SK-N-SH treated with all-trans-retinoic acid at 6 μM for 48 hours (cell line): ENCODE measurements at regions not wholly inside any gene's neighbourhood (a gene's known extent, or its start where the extent isn't known, plus 50 kb on each side); places are given as distances from the start of the nearest gene placed in this dataset.
A peak's percentile ranks its signal among the peaks of the same experiment; 100 is the strongest.

ENCODE experiments used
- ATAC-seq: fragments of 200-7000 bp; cut with Tn5 transposase; 3 replicates; pipeline ENCODE4 v1.9.1; 2020; ENCODE audit warnings: mild to moderate bottlenecking, moderate library complexity
- ARNTL ChIP-seq: fragments of 450-650 bp; formaldehyde crosslinking; IDR thresholded peaks from 2 replicates; pipeline ENCODE4 v1.5.0; 2020; ENCODE audit warnings: low read depth, mild to moderate bottlenecking, moderate library complexity, borderline replicate concordance
- BACH2 ChIP-seq: fragments of 250-450 bp; sonication (Bioruptor Pico); IDR thresholded peaks from 2 replicates; pipeline ENCODE4 v1.9.0; 2021; ENCODE audit warnings: mild to moderate bottlenecking, borderline replicate concordance
- CREB5 ChIP-seq: fragments of 250-450 bp; sonication (Bioruptor Pico); IDR thresholded peaks from 2 replicates; pipeline ENCODE4 v1.5.1; 2020; ENCODE audit warnings: low read depth, mild to moderate bottlenecking, moderate library complexity
- CSDC2 ChIP-seq: fragments of 250-450 bp; sonication (Bioruptor Pico); IDR thresholded peaks from 2 replicates; pipeline ENCODE4 v1.5.0; 2020; ENCODE audit warnings: mild to moderate bottlenecking, moderate library complexity
- GLIS3 ChIP-seq: fragments of 250-450 bp; sonication (Bioruptor Pico); IDR thresholded peaks from 2 replicates; pipeline ENCODE4 v1.5.0; 2020; ENCODE audit warnings: mild to moderate bottlenecking, moderate library complexity
- ISL1 ChIP-seq: fragments of 250-450 bp; sonication (Bioruptor Pico); IDR thresholded peaks from 2 replicates; pipeline ENCODE4 v2.1.2; 2022; ENCODE audit warnings: mild to moderate bottlenecking, moderate library complexity
- RARB ChIP-seq: fragments of 250-450 bp; sonication (Bioruptor Pico); IDR thresholded peaks from 2 replicates; pipeline ENCODE4 v1.8.0; 2021; ENCODE audit warnings: mild to moderate bottlenecking, moderate library complexity
- SNAI2 ChIP-seq: fragments of 250-450 bp; sonication (Bioruptor Pico); IDR thresholded peaks from 2 replicates; pipeline ENCODE4 v1.5.0; 2020; ENCODE audit warnings: mild to moderate bottlenecking, moderate library complexity
- TCF4 ChIP-seq: fragments of 250-450 bp; sonication (Bioruptor Pico); IDR thresholded peaks from 2 replicates; pipeline ENCODE4 v1.8.0; 2021; ENCODE audit warnings: mild to moderate bottlenecking, moderate library complexity, borderline replicate concordance
- ZC3H10 ChIP-seq: fragments of 250-450 bp; sonication (Bioruptor Pico); IDR thresholded peaks from 2 replicates; pipeline ENCODE4 v1.5.1; 2021; ENCODE audit warnings: mild to moderate bottlenecking, moderate library complexity
- ZFP3 ChIP-seq: fragments of 250-450 bp; sonication (Bioruptor Pico); IDR thresholded peaks from 2 replicates; pipeline ENCODE4 v1.5.0; 2020; ENCODE audit warnings: mild to moderate bottlenecking, moderate library complexity
- ZFP30 ChIP-seq: fragments of 450-650 bp; formaldehyde crosslinking; IDR thresholded peaks from 2 replicates; pipeline ENCODE4 v1.5.0; 2022; ENCODE audit warnings: mild to moderate bottlenecking, moderate library complexity
- ZNF70 ChIP-seq: fragments of 450-650 bp; formaldehyde crosslinking; IDR thresholded peaks from 2 replicates; pipeline ENCODE4 v1.5.0; 2020; ENCODE audit warnings: mild to moderate bottlenecking, moderate library complexity
- TF ChIP-seq, protein P1 (sequence below): fragments of 250-450 bp; sonication (Bioruptor Pico); IDR thresholded peaks from 2 replicates; pipeline ENCODE4 v1.5.0; 2020; ENCODE audit warnings: mild to moderate bottlenecking, moderate library complexity

- no peak for ATAC-seq
- no peak for TF ChIP-seq RARB
- no peak for TF ChIP-seq CSDC2 (CRISPR knock-in tag)
- no peak for TF ChIP-seq ARNTL (CRISPR knock-in tag)
- no peak for TF ChIP-seq GLIS3 (CRISPR knock-in tag)
- TF ChIP-seq BACH2 (CRISPR knock-in tag): no peak
- TF ChIP-seq, protein P1, sequence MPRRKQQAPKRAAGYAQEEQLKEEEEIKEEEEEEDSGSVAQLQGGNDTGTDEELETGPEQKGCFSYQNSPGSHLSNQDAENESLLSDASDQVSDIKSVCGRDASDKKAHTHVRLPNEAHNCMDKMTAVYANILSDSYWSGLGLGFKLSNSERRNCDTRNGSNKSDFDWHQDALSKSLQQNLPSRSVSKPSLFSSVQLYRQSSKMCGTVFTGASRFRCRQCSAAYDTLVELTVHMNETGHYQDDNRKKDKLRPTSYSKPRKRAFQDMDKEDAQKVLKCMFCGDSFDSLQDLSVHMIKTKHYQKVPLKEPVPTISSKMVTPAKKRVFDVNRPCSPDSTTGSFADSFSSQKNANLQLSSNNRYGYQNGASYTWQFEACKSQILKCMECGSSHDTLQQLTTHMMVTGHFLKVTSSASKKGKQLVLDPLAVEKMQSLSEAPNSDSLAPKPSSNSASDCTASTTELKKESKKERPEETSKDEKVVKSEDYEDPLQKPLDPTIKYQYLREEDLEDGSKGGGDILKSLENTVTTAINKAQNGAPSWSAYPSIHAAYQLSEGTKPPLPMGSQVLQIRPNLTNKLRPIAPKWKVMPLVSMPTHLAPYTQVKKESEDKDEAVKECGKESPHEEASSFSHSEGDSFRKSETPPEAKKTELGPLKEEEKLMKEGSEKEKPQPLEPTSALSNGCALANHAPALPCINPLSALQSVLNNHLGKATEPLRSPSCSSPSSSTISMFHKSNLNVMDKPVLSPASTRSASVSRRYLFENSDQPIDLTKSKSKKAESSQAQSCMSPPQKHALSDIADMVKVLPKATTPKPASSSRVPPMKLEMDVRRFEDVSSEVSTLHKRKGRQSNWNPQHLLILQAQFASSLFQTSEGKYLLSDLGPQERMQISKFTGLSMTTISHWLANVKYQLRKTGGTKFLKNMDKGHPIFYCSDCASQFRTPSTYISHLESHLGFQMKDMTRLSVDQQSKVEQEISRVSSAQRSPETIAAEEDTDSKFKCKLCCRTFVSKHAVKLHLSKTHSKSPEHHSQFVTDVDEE (CRISPR knock-in tag): no peak
Observed at GRCh38 chr6:170483413-170483812, 69.7 kb downstream of the PSMB1 start.

- ATAC-seq: peak; percentile 54; the same call in 1 of the 3 replicates
- TF ChIP-seq ZFP30 (CRISPR knock-in tag) (no peak), TCF4 (CRISPR knock-in tag) (no peak), ZFP3 (CRISPR knock-in tag) (no peak), CSDC2 (CRISPR knock-in tag) (no peak), ISL1 (CRISPR knock-in tag) (no peak), CREB5 (CRISPR knock-in tag) (no peak), BACH2 (CRISPR knock-in tag) (no peak)
- TF ChIP-seq, protein P1 (CRISPR knock-in tag): no peak
- TF ChIP-seq, all 23 proteins: peak for 0
Observed at GRCh38 chr6:170480050-170480692, 72.9 kb downstream of the PSMB1 start.

DNA sequence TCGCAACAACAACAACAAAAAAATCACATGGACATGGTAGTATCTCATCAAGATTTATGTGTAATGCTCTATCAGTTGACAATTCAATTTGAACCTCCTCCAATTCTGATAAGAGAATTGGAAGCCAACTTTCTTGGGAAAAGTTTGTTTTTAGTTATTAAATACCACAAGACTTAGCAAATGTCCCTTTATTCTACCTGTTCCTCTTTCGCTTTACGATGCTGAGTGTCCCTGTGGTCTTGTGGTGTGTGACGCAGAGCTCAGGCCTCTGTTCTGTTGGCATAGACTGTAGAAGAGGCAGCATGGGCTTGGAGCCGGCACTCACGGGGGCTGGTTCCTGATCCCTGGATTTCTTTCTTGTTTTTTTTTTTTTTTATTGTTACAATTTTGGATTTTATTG is 76.7 kb downstream of the PSMB1 start:
- no peak for ATAC-seq
- TF ChIP-seq ZC3H10 (CRISPR knock-in tag) (no peak), SNAI2 (no peak), CSDC2 (CRISPR knock-in tag) (no peak)
- TF ChIP-seq, protein P1 (CRISPR knock-in tag): no peak

DNA sequence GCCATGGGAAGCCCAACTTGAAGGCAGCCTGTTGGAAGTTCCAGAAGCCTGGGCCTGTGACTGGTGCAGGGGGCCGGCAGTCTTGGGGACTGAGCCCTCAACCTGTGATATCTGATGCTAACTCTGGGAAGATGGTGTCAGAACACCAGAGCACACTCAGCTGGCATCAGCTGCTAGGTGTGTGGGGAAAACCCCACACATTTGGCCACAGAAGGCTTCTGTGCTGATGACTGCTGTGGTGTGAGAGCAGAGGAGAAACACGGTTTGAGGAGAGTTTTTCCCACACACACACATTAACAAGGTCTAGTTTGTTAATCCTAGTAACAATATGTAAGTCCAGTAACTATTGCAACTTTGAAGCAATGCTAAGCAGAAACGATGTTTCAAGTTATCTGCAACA is 78.0 kb downstream of the PSMB1 start:
- ATAC-seq: no peak
- no peak for TF ChIP-seq ZFP30 (CRISPR knock-in tag)
- no peak for TF ChIP-seq CSDC2 (CRISPR knock-in tag)
- TF ChIP-seq ZFP3 (CRISPR knock-in tag): no peak
- TF ChIP-seq CREB5 (CRISPR knock-in tag): no peak
- no peak for TF ChIP-seq BACH2 (CRISPR knock-in tag)
- no peak for TF ChIP-seq ZNF70 (CRISPR knock-in tag)
- TF ChIP-seq GLIS3 (CRISPR knock-in tag): no peak
- TF ChIP-seq ARNTL (CRISPR knock-in tag): no peak
- TF ChIP-seq ISL1 (CRISPR knock-in tag): no peak
- TF ChIP-seq, protein P1 (CRISPR knock-in tag): no peak
- TF ChIP-seq SNAI2: no peak
- no peak for TF ChIP-seq RARB
